IPS-NIHi7 (cell line): ENCODE measurements at regions not wholly inside any gene's neighbourhood (a gene's known extent, or its start where the extent isn't known, plus 50 kb on each side); places are given as distances from the start of the nearest gene placed in this dataset.

Experiments
- DNase-seq: peaks from one replicate; pipeline ENCODE4 v3.0.0; 2012; ENCODE audit warnings: mixed read lengths; ENCODE audit errors: extremely low spot score

DNA sequence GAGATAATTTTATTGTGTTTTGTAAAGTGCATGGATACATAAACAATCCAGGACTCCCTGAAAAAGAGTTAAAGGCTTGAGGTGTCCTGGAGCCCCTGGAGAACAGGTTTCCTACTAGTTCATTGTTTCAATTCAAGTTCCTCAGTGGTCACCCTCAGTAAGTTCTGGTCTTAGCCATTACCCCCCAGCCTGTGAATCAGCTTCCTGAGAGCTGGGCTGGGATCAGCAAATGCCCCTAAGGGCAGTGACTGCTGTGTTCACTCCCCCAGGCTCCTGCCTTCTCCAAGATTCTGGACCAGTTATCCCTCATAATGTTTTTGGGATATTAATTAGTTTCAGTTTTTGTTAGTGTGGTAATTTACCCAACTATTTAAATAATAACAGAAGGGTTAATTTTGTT lies 151.6 kb upstream of the PRSS58 start:
- no peak for DNase-seq

GRCh38 chr7:142408794-142409193 lies 150.9 kb upstream of the PRSS58 start:
- no peak for DNase-seq

GRCh38 chr7:142407939-142408570 lies 150.2 kb upstream of the PRSS58 start:
- DNase-seq: no peak

GRCh38 chr7:142405122-142405765 lies 147.4 kb upstream of the PRSS58 start:
- DNase-seq: no peak

DNA sequence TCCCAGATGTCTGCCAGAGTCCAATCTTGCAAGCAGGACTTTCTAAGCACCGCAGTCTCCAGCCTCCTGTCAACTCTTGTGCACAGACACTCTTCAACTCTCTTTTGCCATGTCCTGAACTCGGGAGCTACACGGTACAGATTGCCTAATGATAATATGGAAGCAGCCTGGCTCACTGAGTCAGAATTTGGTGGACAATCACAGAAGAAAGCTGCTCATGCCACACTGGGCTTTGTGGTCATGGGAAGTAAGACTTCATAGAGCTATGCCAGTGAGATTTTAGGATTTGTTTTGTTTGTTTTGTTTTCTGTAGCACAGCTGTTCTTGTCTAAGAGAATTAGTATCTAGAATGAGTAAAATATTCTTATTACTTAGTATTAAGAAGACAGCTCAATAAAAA lies 144.1 kb upstream of the PRSS58 start:
- DNase-seq: no peak

DNA sequence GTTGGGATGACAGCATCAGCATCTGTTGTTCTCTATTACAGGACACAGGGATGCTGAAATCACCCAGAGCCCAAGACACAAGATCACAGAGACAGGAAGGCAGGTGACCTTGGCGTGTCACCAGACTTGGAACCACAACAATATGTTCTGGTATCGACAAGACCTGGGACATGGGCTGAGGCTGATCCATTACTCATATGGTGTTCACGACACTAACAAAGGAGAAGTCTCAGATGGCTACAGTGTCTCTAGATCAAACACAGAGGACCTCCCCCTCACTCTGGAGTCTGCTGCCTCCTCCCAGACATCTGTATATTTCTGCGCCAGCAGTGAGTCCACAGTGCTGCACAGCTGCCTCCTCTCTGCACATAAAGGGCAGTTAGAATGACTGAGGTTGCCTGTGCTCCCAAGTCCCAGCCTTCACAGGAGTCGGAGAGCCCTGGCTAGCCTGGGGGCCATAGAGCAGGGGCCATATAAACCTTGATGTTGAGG lies 142.2 kb upstream of the PRSS58 start:
- no peak for DNase-seq

GRCh38 chr7:142391191-142391992 lies 133.5 kb upstream of the PRSS58 start:
- DNase-seq: peak; percentile 77

DNA sequence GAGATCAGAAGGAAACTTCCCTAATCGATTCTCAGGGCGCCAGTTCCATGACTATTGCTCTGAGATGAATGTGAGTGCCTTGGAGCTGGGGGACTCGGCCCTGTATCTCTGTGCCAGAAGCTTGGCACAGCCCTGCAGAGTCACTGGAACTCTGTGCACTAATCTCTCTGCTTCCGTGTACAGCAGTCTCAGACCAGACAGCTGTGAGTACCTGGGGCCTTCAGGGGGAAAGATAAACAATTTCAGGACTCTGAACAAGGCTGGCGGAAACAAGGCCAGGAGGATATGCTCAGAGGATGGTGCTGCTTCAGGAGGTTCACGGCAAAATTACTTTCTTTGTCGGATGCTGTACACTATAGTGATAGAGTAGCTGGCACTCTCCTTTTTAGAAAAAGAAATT lies 131.7 kb upstream of the PRSS58 start:
- no peak for DNase-seq

- peak; percentile 51 for DNase-seq
Measured at GRCh38 chr7:142385491-142386340, 127.9 kb upstream of the PRSS58 start.

DNA sequence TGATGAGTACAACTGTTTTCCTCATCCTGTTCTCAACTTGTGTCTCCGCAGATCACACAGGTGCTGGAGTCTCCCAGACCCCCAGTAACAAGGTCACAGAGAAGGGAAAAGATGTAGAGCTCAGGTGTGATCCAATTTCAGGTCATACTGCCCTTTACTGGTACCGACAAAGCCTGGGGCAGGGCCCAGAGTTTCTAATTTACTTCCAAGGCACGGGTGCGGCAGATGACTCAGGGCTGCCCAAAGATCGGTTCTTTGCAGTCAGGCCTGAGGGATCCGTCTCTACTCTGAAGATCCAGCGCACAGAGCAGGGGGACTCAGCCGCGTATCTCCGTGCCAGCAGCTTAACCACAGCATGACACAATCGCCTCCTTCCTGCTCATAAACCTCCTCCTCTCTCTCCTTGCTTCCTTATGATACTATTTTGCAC lies 126.7 kb upstream of the PRSS58 start:
- DNase-seq: no peak

DNA sequence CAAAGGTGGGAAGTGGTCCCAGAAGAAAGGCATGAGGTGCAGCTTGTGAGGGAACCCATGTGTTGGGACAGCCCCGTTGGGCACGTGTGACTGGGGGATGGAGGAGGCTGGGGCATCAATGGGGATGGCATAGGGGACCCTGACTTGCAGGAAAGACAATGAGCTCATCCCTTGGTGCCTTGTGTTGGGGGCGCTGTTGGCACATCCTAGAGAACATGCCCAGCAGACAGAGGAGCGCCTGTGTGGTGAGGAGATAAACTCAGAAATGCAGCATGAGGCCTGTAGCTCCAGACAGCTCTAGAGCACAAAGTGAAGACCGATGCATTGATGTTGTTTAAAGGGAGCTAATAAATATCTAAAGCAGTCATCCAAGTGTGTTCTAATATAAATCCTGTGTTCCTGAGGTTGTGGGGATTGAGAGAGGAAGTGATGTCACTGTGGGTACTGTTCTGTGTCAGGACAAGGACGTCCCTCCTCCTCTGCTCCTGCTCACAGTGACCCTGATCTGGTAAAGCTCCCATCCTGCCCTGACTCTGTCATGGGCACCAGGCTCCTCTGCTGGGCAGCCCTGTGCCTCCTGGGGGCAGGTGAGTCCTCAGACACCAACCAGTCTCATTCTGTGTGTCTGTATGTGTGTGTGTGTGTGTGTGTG lies 126.1 kb upstream of the PRSS58 start:
- DNase-seq: no peak

DNA sequence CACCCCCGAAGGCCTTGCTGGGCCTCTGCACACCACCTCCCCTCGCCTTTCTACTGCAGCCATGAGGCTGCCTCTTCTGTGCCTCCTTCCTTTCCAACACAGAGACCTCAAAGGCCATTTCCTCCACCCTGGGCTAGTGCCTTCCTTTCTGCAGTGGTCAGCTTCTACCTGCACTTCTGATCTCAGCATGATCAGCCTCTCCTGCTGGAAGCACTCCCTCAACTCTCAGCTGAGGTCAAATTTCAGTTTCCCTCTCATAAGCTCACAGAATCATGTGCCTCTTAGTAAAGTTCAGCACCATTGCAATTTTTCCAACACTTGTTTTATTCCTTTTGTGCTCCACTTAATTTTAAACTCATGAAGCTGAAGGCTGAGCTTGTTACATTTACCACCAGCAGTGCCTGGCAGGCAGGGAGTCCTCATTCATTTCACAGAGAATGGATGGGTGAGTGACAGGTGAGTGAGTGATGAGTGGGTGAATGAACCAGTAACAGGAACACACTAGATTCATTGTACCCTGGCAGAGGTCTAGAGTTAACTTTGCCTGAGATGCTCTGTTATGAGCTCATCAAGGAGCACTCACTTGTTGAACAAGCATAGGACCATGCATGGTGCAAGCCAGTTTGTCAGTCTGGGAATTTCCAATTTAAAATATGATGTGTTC lies 124.0 kb upstream of the PRSS58 start:
- no peak for DNase-seq

- no peak for DNase-seq
Measured at GRCh38 chr7:142380069-142380468, 122.2 kb upstream of the PRSS58 start.

DNA sequence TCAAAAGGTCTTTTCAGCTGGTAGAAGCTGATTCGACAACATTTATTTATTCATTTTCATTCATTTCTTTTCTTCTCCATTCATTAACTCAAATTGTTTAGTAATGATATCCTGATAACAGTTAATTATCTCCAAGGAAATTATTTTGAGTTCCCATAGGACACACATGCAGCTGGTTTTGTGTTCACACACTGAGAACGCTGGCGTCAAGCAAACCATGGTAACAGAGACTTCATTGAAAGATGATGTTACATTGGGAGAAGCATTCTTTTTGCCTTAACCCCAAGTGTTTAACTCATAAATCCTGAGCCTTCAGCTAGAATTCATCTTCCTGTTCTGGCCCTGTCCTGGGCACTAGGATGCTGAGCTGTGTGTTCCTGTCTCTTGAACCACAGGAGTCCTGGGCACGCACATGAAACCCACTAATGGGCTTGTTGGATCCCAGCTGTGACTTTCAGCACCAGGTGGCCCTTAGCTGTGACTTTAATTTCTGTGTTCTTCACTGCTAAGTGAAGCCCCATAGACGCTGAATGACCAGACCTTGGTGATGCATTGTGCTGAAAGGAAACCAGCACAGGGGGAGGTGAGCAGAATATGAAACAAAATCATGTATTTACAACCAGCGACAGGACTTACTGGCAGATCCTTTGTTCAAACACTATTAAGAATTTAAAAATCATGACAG lies 121.5 kb upstream of the PRSS58 start:
- no peak for DNase-seq

DNA sequence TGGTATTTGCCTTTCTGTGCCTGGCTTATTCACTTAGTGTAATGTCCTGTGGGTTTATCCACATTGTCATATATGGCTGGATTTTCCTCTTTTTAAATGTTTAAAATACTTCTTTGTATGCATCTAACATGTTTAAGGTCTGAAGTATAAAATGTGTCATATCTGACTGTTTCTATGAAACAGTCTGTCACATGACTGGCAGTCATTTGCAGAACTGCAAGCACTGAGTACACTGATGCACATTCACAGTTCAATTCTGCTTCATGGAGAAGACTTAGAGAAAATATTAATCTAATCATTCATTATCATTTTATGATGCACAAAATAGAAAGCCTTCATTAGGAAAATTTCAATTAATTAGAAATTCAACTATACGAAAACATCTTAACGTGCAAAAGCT lies 119.7 kb upstream of the PRSS58 start:
- no peak for DNase-seq

- no peak for DNase-seq
Measured at GRCh38 chr7:142376356-142376997, 118.6 kb upstream of the PRSS58 start.

- DNase-seq: peak; percentile 78
Measured at GRCh38 chr7:142375710-142376313, 118.0 kb upstream of the PRSS58 start.

- no peak for DNase-seq
Measured at GRCh38 chr7:142372727-142373126, 114.9 kb upstream of the PRSS58 start.
